GM12892 (cell line): ENCODE measurements at regions not wholly inside any gene's neighbourhood (a gene's known extent, or its start where the extent isn't known, plus 50 kb on each side); places are given as distances from the start of the nearest gene placed in this dataset.

ENCODE experiments used
- DNase-seq: peaks from one replicate; pipeline ENCODE4 v3.0.0; 2011; ENCODE audit not compliant: insufficient read length
- FAIRE-seq: peaks from 2 replicates; lab custom pipeline; 2011; peaks lifted over from hg19 to GRCh38; lab: Jason Lieb, UNC
- POLR2A ChIP-seq: IDR thresholded peaks from 2 replicates; pipeline ENCODE4 v1.6.1; 2011; ENCODE audit warnings: low read depth, low read length, control low read depth
- POLR2AphosphoS5 ChIP-seq: IDR thresholded peaks from 2 replicates; pipeline ENCODE4 v1.6.1; 2011; ENCODE audit warnings: low read depth, low read length, control low read depth
- TAF1 ChIP-seq: IDR thresholded peaks from 2 replicates; pipeline ENCODE4 v1.6.1; 2011; ENCODE audit warnings: low read depth, mild to moderate bottlenecking, control low read depth, low read length, borderline replicate concordance

DNA sequence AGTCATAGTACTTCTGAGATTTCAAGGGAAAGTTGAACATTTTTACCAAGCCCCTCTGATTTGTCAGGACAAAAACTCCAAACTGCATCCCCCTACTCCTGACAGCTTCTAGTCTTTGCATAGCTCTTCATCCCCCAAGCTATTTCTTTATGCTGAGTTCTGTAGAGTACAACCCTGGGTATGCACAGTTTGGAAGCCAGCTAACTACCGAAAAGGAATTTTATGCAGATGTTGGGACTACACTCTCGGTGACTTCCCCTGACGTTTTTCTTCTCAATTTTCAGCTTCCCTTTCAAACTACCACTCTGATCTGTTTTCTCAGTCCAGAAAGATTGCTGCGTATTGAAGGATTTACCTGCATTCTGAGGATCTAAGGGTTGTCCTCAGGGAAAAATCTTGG is 1060.2 kb upstream of the ACVR2A start:
- DNase-seq: no peak
- TF ChIP-seq TAF1: no peak
- TF ChIP-seq POLR2A: no peak
- TF ChIP-seq POLR2AphosphoS5: no peak
- no peak for FAIRE-seq

- TF ChIP-seq POLR2A: no peak
- no peak for TF ChIP-seq POLR2AphosphoS5
- no peak for TF ChIP-seq TAF1
- DNase-seq (no peak), FAIRE-seq (no peak)
Measured at GRCh38 chr2:146777181-146777580, 1067.6 kb upstream of the ACVR2A start.

DNA sequence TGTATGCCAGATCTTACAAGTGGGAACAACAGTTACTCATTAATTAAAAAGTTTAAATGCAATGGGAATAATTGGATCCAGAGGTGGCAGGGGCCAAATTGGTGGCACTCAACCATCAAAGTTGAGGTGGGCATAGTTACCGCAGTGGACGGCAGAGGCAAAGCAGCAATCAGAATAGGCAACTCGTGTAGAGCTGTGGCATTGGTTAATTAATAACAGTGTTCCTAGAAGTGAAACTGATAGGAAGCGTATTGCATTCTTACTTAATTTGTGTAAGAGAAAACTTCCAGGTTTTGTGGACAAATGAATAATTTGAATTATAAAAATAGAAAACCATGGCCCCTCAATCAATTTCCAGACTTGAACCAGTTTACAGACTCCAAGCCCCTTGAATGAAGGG is 1068.2 kb upstream of the ACVR2A start:
- no peak for FAIRE-seq
- no peak for TF ChIP-seq TAF1
- TF ChIP-seq POLR2A: no peak
- DNase-seq: no peak

GRCh38 chr2:146771531-146771930 is 1073.3 kb upstream of the ACVR2A start:
- FAIRE-seq (no peak), DNase-seq (no peak)
- TF ChIP-seq POLR2A (no peak), POLR2AphosphoS5 (no peak), TAF1 (no peak)

DNA sequence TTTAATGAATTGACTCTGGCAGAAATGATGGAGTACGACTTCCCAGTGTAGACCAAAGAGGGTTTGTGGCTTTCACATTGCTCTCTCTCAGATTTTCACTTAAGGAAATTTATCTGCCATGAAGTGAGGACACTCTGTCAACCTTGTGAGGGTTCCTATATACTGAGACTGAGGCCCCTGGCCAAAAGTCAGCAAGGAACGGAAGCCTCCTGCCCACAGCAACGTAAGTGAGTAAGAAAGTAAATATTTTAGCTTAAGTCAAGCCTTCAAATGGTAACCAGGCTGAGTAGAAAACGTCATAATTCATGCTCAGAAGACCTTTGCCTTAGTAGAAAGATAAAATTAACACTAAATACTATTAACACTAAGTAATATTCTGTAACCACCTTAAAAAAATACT is 1080.5 kb upstream of the ACVR2A start:
- DNase-seq (no peak), FAIRE-seq (no peak)
- TF ChIP-seq POLR2A (no peak), TAF1 (no peak), POLR2AphosphoS5 (no peak)

DNA sequence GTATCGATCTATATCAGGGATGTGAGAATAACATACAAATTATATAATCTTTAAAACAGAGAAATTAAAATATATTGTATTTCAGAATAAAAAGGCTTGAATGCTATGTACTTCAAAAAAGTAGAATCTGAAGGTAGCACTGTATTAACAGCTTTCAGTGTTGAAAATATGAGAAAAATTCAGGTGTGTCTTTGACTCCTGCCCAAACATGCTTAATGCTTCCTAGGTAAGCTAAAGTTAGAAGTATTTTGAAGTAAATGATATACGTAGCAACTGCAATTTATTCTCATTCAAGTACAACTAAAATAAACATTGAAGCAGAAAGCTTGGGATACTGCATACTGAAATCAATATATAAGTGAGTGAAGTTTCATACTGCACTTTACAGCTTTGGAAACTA is 1082.0 kb upstream of the ACVR2A start:
- FAIRE-seq: no peak
- TF ChIP-seq TAF1 (no peak), POLR2AphosphoS5 (no peak), POLR2A (no peak)
- DNase-seq: no peak

GRCh38 chr2:146754606-146755005 is 1090.2 kb upstream of the ACVR2A start:
- TF ChIP-seq POLR2AphosphoS5 (no peak), POLR2A (no peak), TAF1 (no peak)
- no peak for DNase-seq
- no peak for FAIRE-seq

GRCh38 chr2:146748046-146748445 is 1096.8 kb upstream of the ACVR2A start:
- no peak for DNase-seq
- TF ChIP-seq POLR2A: no peak
- no peak for TF ChIP-seq TAF1
- FAIRE-seq: no peak

GRCh38 chr2:146741260-146741659 is 1103.6 kb upstream of the ACVR2A start:
- no peak for FAIRE-seq
- TF ChIP-seq POLR2AphosphoS5: no peak
- no peak for DNase-seq

DNA sequence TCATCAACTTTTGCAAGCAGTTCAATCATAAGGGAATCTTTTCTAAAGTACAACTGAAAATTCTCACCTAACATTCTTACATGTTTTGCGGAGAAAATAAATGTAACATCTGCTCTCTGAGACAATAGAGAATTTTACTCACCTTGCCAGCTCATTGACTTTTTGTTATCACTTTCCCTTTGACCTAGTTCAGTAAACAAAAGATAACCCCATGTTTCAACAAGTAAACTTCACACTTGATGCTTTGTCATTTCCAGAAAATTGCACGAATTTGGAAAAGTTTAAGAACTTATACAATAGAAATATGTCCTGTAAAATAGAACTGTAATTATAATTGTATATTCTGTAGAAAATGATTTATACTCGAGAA is 1110.0 kb upstream of the ACVR2A start:
- FAIRE-seq: no peak
- no peak for DNase-seq
- TF ChIP-seq POLR2A (no peak), POLR2AphosphoS5 (no peak), TAF1 (no peak)

DNA sequence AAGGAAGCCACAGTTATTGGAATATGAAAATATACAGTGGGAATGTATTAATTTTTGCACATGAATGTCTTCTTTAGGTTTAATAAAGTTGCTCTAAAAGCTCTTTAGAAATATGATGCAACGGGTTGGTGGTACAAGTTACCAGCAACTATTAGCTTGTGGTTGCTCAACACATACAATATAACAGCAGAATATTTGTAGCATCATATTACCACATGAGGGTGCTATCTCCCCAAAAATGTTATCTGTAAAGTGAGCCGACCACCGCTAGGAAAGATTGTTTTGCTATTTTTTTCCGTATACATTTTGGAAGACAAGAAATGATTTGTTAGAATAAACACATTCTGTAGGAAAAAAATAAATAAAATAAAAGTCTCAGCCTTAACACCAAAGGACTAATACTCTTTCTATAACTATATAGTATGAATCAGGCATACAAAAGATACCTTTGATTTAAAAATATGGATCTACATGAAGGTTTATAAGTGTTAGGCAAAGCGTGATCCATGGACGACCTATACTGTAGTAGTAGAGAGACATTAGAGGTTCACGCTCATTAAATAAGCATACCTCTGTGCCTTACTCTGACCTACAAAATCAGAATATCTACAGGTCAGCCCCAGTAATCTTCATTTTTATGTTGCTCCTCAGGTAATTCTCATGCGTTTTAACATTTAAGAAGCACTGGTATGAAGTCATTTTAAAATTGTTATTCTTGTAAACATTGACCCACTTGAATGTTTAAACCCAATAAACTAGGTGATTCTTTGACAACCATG is 1110.6 kb upstream of the ACVR2A start:
- peak; percentile 27 for FAIRE-seq
- TF ChIP-seq POLR2A: no peak
- no peak for TF ChIP-seq TAF1
- no peak for TF ChIP-seq POLR2AphosphoS5
- no peak for DNase-seq

- FAIRE-seq (peak; percentile 24), DNase-seq (no peak)
- TF ChIP-seq POLR2AphosphoS5: no peak
- no peak for TF ChIP-seq POLR2A
- TF ChIP-seq TAF1: no peak
Measured at GRCh38 chr2:146730882-146731281, 1113.9 kb upstream of the ACVR2A start.
